K562 (cell line): ENCODE measurements at regions not wholly inside any gene's neighbourhood (a gene's known extent, or its start where the extent isn't known, plus 50 kb on each side); places are given as distances from the start of the nearest gene placed in this dataset.

ENCODE experiments used
- CEBPB ChIP-seq: fragments of 450-650 bp; IDR thresholded peaks from 2 replicates; pipeline ENCODE4 v1.6.1; 2016; ENCODE audit warnings: missing genetic modification characterization, missing compliant biosample characterization
- E2F5 ChIP-seq: sonication (generic); formaldehyde crosslinking; IDR thresholded peaks from 2 replicates; pipeline ENCODE4 v1.8.0; 2022; ENCODE audit warnings: mild to moderate bottlenecking, missing genetic modification reagents
- GTF2E2 ChIP-seq: fragments of 200-800 bp; sonication (Bioruptor generic); IDR thresholded peaks from 2 replicates; pipeline ENCODE4 v1.6.1; 2016; ENCODE audit warnings: missing genetic modification characterization, missing compliant biosample characterization
- KLF10 ChIP-seq: fragments of 250-450 bp; sonication (Bioruptor Pico); IDR thresholded peaks from 2 replicates; pipeline ENCODE4 v1.6.1; 2021; ENCODE audit warnings: matching md5 sums
- NR1H2 ChIP-seq: sonication (generic); formaldehyde crosslinking; IDR thresholded peaks from 2 replicates; pipeline ENCODE4 v1.4.0; 2020; ENCODE audit warnings: mild to moderate bottlenecking, missing genetic modification reagents
- SIRT6 ChIP-seq: IDR thresholded peaks from one replicate; pipeline ENCODE4 v1.6.1; 2012; ENCODE audit warnings: low read depth, mild to moderate bottlenecking, control low read depth, inconsistent platforms, low read length, moderate library complexity
- SMAD4 ChIP-seq: fragments of 250-450 bp; sonication (Bioruptor Pico); conservative IDR thresholded peaks from 2 replicates; pipeline ENCODE4 v1.8.0; 2021; ENCODE audit warnings: inconsistent platforms, mild to moderate bottlenecking, moderate library complexity
- ZBTB17 ChIP-seq: fragments of 450-650 bp; formaldehyde crosslinking; IDR thresholded peaks from 2 replicates; pipeline ENCODE4 v1.4.0; 2020; ENCODE audit warnings: mild to moderate bottlenecking
- ZNF165 ChIP-seq: fragments of 250-450 bp; sonication (Bioruptor Pico); IDR thresholded peaks from 2 replicates; pipeline ENCODE4 v1.4.0; 2020; ENCODE audit warnings: borderline replicate concordance
- ZNF354B ChIP-seq: fragments of 250-450 bp; sonication (Bioruptor Pico); IDR thresholded peaks from 2 replicates; pipeline ENCODE4 v1.4.0; 2020
- ZNF639 ChIP-seq, 2 experiments: fragments of 200-800 bp in 1 of 2; sonication (Bioruptor generic) in 1 of 2; sonication (generic) in 1 of 2; formaldehyde crosslinking in 1 of 2; IDR thresholded peaks in 1 of 2; conservative IDR thresholded peaks in 1 of 2; 2 replicates each; pipeline versions ENCODE4 v1.5.0 to v1.6.1; 2016 to 2020; ENCODE audit warnings: missing compliant biosample characterization in 1 of 2, missing genetic modification characterization in 1 of 2, missing genetic modification reagents in 1 of 2
- ZNF655 ChIP-seq: fragments of 250-450 bp; sonication (Bioruptor Pico); IDR thresholded peaks from 2 replicates; pipeline ENCODE4 v1.5.0; 2021
- ZNF668 ChIP-seq: fragments of 250-450 bp; sonication (Bioruptor Pico); IDR thresholded peaks from 2 replicates; pipeline ENCODE4 v1.8.0; 2022; ENCODE audit warnings: mild to moderate bottlenecking, inconsistent platforms
- ZNF76 ChIP-seq: fragments of 250-450 bp; sonication (Bioruptor Pico); IDR thresholded peaks from 2 replicates; pipeline ENCODE4 v1.4.0; 2020; ENCODE audit warnings: mild to moderate bottlenecking, moderate library complexity, borderline replicate concordance
- TF ChIP-seq, protein P1 (sequence below): fragments of 450-650 bp; formaldehyde crosslinking; conservative IDR thresholded peaks from 2 replicates; pipeline ENCODE4 v1.4.0; 2022; ENCODE audit warnings: mild to moderate bottlenecking, missing genetic modification characterization

DNA sequence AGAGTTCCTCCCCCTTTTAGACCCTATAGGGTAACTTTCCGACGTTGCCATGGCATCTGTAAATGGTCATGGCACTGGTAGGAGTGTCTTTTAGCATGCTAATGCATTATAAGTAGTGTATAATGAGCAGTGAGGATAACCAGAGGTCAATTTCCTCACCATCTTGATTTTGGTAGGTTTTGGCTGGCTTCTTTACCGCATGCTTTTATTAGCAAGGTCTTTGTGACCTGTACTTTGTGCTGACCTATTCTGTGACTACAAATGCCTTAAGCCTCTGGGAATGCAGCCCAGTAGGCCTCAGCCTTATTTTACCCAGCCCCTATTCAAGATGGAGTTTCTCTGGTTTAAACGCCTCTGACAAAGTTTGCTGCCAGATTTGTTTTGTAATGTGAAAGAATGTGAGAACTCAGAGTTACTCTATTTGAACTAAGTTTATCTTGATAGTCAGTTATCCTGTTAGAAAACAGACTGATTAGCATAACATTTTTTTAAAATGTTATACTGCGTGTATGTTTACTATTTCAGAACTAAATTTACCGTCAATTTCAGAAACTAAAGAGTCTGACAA is 111.3 kb upstream of the PRSS16 start (continued):
- TF ChIP-seq ZNF639 (CRISPR knock-in tag; conservative IDR thresholded peaks at IDR 0.05 in 1 of 2, IDR thresholded peaks at IDR 0.05 in 1 of 2), result peak in 1 of 2 experiments; percentile 96; a peak in 2 of 4 replicates
- 0 out of 2 replicates have a peak, but pooled peaks have one; percentile 6 for TF ChIP-seq KLF10 (CRISPR knock-in tag)
- TF ChIP-seq ZNF76 (CRISPR knock-in tag), result peak; percentile 94
- TF ChIP-seq SMAD4 (CRISPR knock-in tag), result peak; percentile 97
- peak; percentile 90; the same call in 1 of the 2 replicates for TF ChIP-seq ZNF354B (CRISPR knock-in tag)
- TF ChIP-seq NR1H2 (CRISPR knock-in tag), result no peak
- TF ChIP-seq ZBTB17 (CRISPR knock-in tag), result peak; percentile 95
- TF ChIP-seq ZNF655 (CRISPR knock-in tag), result no peak
- TF ChIP-seq E2F5 (CRISPR knock-in tag), result no peak
- TF ChIP-seq, protein P1, sequence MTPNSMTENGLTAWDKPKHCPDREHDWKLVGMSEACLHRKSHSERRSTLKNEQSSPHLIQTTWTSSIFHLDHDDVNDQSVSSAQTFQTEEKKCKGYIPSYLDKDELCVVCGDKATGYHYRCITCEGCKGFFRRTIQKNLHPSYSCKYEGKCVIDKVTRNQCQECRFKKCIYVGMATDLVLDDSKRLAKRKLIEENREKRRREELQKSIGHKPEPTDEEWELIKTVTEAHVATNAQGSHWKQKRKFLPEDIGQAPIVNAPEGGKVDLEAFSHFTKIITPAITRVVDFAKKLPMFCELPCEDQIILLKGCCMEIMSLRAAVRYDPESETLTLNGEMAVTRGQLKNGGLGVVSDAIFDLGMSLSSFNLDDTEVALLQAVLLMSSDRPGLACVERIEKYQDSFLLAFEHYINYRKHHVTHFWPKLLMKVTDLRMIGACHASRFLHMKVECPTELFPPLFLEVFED (CRISPR knock-in tag), result peak; percentile 91
- peak; percentile 70; the same call in 1 of the 2 replicates for TF ChIP-seq GTF2E2 (tag)
- 0 out of 2 replicates have a peak, but pooled peaks have one; percentile 22 for TF ChIP-seq CEBPB (tag)
- TF ChIP-seq ZNF668 (CRISPR knock-in tag), result peak; percentile 95
- TF ChIP-seq ZNF165 (CRISPR knock-in tag), result peak; percentile 96
- no peak for TF ChIP-seq SIRT6
